ENCODE measurements at regions not wholly inside any gene's neighbourhood (a gene's known extent, or its start where the extent isn't known, plus 50 kb on each side); places are given as distances from the start of the nearest gene placed in this dataset.

DNA sequence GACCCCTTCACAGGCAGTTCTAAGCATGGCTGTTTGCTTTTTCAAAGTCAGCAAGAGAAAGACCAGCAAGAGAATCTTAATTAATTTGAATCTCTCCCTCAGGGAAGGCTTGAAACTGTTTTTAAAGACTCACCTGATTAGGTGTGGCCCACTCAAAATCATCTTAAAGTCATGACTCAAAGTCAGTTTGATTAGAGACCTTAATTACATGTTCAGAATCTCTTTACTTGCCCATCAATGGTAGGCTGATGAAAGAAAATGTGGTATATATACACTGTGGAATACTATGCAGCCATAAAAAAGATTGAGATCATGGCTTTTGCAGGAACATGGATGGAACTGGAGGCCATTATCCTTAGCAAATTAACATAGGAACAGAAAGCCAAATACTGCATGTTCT is 247.5 kb upstream of the PRKX start:
- Histone ChIP-seq H3K4me2 (ENCODE audit: insufficient read depth, low read length) (no peak overlapping the region), H3K4me3 (no peak overlapping the region), H3K9me1 (ENCODE audit: control insufficient read depth, insufficient read depth, low read length) (no peaks in the 10 kb centered on the region), H3K36me3 (ENCODE audit: control insufficient read depth, insufficient read depth, low read length) (no peaks in the 10 kb centered on the region), H3K27ac (ENCODE audit: extremely low read depth, low read depth, low read length) (no peak overlapping the region), H4K20me1 (replicated peaks; ENCODE audit: control insufficient read depth, insufficient read depth, low read length) (no peaks in the 10 kb centered on the region), H3K4me1 (replicated peaks in 1 of 2; ENCODE audit: control insufficient read depth in 2 of 2, insufficient read depth in 2 of 2, low read length in 2 of 2) (no peaks in the 10 kb centered on the region), H3K79me2 (ENCODE audit: control insufficient read depth, insufficient read depth, low read length) (no peaks in the 10 kb centered on the region), H3K9ac (ENCODE audit: insufficient read depth in 1 of 2, low read depth in 2 of 2, low read length in 2 of 2) (no peak overlapping the region), H2AFZ (ENCODE audit: low read depth, low read length) (no peak overlapping the region), H3K27me3 (ENCODE audit: control insufficient read depth in 2 of 2, insufficient read depth in 2 of 2, low read length in 2 of 2) (no peaks in the 10 kb centered on the region; a peak in 1 of 5 replicates), H3K9me3 (replicated peaks; ENCODE audit: control insufficient read depth, insufficient read depth, low read depth, low read length) (no peaks in the 10 kb centered on the region)
- TF ChIP-seq ZNF146 (CRISPR knock-in tag; IDR thresholded peaks at IDR 0.05; ENCODE audit: unreplicated experiment), result peak; percentile 39
- no peak for TF ChIP-seq POLR2H (tag; IDR thresholded peaks at IDR 0.05; ENCODE audit: low read depth)
- TF ChIP-seq CTBP1 (IDR thresholded peaks at IDR 0.05; ENCODE audit: borderline replicate concordance), result no peak
- no peak for TF ChIP-seq ZMIZ1 (IDR thresholded peaks at IDR 0.05; ENCODE audit: low read depth in 2 of 2, low read length in 2 of 2)
- peak; percentile 82 for TF ChIP-seq ZNF134 (CRISPR knock-in tag; conservative IDR thresholded peaks at IDR 0.05)
- TF ChIP-seq, protein P1, sequence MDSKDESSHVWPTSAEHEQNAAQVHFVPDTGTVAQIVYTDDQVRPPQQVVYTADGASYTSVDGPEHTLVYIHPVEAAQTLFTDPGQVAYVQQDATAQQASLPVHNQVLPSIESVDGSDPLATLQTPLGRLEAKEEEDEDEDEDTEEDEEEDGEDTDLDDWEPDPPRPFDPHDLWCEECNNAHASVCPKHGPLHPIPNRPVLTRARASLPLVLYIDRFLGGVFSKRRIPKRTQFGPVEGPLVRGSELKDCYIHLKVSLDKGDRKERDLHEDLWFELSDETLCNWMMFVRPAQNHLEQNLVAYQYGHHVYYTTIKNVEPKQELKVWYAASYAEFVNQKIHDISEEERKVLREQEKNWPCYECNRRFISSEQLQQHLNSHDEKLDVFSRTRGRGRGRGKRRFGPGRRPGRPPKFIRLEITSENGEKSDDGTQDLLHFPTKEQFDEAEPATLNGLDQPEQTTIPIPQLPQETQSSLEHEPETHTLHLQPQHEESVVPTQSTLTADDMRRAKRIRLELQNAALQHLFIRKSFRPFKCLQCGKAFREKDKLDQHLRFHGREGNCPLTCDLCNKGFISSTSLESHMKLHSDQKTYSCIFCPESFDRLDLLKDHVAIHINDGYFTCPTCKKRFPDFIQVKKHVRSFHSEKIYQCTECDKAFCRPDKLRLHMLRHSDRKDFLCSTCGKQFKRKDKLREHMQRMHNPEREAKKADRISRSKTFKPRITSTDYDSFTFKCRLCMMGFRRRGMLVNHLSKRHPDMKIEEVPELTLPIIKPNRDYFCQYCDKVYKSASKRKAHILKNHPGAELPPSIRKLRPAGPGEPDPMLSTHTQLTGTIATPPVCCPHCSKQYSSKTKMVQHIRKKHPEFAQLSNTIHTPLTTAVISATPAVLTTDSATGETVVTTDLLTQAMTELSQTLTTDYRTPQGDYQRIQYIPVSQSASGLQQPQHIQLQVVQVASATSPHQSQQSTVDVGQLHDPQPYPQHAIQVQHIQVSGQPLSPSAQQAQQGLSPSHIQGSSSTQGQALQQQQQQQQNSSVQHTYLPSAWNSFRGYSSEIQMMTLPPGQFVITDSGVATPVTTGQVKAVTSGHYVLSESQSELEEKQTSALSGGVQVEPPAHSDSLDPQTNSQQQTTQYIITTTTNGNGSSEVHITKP (IDR thresholded peaks at IDR 0.05; ENCODE audit: partially characterized antibody), result no peak
- no peak for TF ChIP-seq POLR2G (IDR thresholded peaks at IDR 0.05; ENCODE audit: low read depth, low read length)
- no peak for TF ChIP-seq MIER1 (IDR thresholded peaks at IDR 0.05; ENCODE audit: low read depth)
- no peak for TF ChIP-seq RBFOX2 (IDR thresholded peaks at IDR 0.05; ENCODE audit: low read depth, low read length)
- no peak for FAIRE-seq
- no peak for ATAC-seq
- intact Hi-C loops (cut with micrococcal nuclease) (no loop called here), in situ Hi-C loops (cut with MboI) (no loop called here)
- DNase-seq (ENCODE audit: extremely low read depth in 1 of 4, low spot score in 3 of 4), result no peak
- POLR2A ChIA-PET, result no interaction called here
- CTCF ChIA-PET (ENCODE audit: low intra/inter-chr PET ratio), result no interaction called here
- no TSS peak for BruUV-seq (replicated peaks)
